ENCODE measurements at regions not wholly inside any gene's neighbourhood (a gene's known extent, or its start where the extent isn't known, plus 50 kb on each side); places are given as distances from the start of the nearest gene placed in this dataset.
"Not testable (repeated sequence)": the region's sequence is repeated elsewhere in the genome, so short reads cannot be mapped to it uniquely, and the experiment has no call there.

DNA sequence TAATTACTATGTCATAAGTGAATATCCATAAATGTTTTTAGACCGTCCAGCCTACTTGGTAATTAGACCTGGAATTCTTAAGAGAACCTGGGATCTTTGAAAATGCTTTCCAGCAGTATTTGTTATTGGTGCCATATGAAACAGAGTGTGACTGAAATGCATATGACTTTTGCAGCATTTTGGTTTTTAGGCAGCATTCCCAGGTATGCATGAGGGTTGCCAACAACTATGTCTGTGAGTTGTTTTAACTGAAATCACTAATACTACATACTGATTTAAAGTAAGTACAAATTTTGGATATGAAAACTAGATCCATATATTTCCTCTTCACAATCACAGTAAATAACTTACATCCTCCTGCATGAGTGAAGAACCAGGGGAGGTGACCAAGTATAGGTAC is 437.7 kb upstream of the FAR2 start:
- TF ChIP-seq, protein P1, sequence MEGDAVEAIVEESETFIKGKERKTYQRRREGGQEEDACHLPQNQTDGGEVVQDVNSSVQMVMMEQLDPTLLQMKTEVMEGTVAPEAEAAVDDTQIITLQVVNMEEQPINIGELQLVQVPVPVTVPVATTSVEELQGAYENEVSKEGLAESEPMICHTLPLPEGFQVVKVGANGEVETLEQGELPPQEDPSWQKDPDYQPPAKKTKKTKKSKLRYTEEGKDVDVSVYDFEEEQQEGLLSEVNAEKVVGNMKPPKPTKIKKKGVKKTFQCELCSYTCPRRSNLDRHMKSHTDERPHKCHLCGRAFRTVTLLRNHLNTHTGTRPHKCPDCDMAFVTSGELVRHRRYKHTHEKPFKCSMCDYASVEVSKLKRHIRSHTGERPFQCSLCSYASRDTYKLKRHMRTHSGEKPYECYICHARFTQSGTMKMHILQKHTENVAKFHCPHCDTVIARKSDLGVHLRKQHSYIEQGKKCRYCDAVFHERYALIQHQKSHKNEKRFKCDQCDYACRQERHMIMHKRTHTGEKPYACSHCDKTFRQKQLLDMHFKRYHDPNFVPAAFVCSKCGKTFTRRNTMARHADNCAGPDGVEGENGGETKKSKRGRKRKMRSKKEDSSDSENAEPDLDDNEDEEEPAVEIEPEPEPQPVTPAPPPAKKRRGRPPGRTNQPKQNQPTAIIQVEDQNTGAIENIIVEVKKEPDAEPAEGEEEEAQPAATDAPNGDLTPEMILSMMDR (IDR thresholded peaks at IDR 0.05; ENCODE audit: low read length, missing control alignments) = no peak
- no peak for DNase-seq (ENCODE audit: low read depth)
- no peak overlapping the region for H3K4me3 ChIP-seq (replicated peaks; ENCODE audit: low read depth, low read length)

DNA sequence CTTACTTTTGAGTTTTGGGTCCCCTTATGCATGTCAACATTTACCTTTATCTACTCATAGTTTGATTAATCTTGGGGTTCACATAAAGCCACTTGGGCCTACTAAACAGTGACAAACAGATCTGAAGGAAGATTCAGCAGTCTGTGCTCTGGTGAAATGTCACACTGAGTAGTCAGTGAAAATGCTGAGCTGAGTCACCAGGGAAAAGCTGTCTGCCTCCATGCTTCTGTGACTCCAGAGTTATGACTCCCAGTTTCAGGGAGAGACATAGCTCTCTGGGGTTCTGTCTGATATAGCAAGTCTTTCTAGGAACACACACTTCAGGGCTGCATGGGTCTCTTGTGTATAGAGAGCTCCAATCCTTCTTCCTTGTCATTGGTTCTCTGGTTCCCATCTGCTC is 406.3 kb upstream of the FAR2 start:
- TF ChIP-seq, protein P1 (IDR thresholded peaks at IDR 0.05; ENCODE audit: low read length, missing control alignments) = no peak
- no peak overlapping the region for H3K4me3 ChIP-seq (replicated peaks; ENCODE audit: low read depth, low read length)
- no peak for DNase-seq (ENCODE audit: low read depth)

DNA sequence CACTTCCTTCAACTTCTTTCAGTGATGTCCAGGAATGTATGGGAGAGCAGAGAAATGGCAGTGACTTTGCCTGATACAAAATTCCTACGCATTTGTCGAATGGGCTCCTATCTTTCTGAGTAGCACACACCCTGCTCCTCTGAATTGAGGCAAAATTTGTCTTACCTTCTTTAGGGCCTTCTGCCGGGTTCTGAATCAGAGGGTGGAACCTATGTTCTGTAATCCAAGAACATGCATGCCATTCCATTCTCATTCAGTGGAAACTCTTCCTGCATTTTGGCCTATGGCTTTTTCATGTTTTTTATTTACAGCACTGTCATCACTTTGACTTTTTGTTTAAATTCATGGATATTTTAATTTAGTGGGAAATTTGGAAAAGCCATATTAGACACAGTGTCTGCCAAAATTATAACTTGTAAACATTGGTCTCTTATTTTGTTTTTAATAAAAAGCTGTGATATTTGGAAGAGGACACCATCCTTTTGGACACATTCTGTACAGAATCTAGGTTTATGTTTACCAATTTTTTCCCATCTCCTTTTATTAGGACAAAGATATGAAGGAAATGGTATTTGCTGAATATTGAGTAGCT is 402.2 kb upstream of the FAR2 start:
- no peak overlapping the region for H3K4me3 ChIP-seq (replicated peaks; ENCODE audit: low read depth, low read length)
- TF ChIP-seq, protein P1 (IDR thresholded peaks at IDR 0.05; ENCODE audit: low read length, missing control alignments) = no peak
- DNase-seq (ENCODE audit: low read depth) = no peak

DNA sequence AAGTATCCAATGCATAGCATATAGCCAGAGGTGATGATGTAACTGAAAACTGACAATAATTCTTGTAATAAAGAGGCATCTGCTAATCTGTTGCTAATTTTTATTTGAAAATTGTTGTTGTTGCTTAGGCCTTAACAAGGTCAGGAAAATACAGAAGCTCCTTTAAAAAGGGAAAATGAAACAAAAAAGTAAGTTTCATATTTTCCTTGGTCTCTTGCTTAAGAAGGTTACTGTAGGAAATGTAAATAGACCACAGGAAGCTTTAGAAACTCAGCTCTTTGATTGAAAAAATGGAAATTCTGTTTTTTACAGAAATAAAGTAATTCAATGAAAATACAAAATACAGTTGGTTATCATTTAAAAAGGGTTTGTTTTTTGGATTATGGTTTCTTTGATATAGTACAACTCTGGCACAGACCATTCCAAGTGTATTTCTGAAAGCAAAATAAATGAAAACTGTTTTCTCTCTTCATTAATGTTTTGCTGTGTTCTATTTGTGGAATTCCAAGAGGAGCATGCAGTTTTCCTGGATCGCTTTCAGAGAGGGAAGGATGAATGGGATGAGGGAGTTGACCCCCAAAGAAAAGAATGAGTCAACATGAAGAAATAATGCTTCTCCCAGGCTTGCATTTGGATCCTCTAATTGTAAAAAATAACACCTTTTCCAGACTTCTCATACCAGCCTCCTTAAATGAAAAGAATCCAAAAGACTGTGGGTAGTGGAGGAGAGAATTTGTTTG is 398.0 kb upstream of the FAR2 start:
- TF ChIP-seq, protein P1 (IDR thresholded peaks at IDR 0.05; ENCODE audit: low read length, missing control alignments) = no peak

DNA sequence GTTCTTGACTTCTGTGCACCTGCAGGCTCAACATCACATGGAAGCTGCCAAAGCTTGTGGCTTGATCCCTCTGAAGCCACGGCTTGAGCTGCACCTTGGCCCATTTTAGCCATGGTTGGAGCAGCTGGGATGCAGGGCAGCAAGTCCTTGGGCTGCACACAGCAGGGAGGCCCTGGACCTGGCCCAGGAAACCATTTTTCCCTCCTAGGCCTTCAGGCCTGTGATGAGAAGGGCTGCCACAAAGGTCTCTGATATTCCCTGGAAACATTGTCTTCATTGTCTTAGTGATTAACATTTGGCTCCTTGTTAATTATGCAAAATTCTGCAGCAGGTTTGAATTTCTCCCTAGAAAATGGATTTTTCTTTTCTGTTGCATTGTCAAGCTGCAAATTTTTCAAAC is 394.1 kb upstream of the FAR2 start:
- H3K4me3 ChIP-seq (replicated peaks; ENCODE audit: low read depth, low read length) = no peak overlapping the region
- TF ChIP-seq, protein P1 (IDR thresholded peaks at IDR 0.05; ENCODE audit: low read length, missing control alignments) = no peak
- DNase-seq (ENCODE audit: low read depth) = no peak

More for the DNA sequence above, 398.0 kb upstream of the FAR2 start:
- no peak for DNase-seq (ENCODE audit: low read depth)
- H3K4me3 ChIP-seq (replicated peaks; ENCODE audit: low read depth, low read length) = no peak overlapping the region

DNA sequence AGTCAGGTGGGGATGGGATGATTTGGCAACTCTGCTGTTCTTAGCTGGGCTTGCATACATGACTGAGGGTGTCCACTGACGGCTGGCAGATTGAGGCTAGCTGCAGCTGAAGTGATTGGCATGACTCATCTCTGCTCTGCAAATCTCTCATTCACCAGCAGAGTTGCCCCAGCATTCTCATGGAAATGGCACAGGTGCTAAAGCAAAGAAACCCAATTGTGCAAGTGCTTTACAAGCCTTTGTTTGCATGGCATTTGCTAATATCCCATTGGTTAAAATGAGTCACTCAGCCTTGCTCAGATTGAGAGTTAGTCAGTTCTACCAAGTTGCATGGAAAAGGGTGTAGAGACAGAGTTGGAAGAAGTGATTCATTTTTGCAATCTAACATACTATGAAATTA is 389.7 kb upstream of the FAR2 start:
- DNase-seq (ENCODE audit: low read depth) = peak; percentile 17
- no peak overlapping the region for H3K4me3 ChIP-seq (replicated peaks; ENCODE audit: low read depth, low read length)
- TF ChIP-seq, protein P1 (IDR thresholded peaks at IDR 0.05; ENCODE audit: low read length, missing control alignments) = no peak

DNA sequence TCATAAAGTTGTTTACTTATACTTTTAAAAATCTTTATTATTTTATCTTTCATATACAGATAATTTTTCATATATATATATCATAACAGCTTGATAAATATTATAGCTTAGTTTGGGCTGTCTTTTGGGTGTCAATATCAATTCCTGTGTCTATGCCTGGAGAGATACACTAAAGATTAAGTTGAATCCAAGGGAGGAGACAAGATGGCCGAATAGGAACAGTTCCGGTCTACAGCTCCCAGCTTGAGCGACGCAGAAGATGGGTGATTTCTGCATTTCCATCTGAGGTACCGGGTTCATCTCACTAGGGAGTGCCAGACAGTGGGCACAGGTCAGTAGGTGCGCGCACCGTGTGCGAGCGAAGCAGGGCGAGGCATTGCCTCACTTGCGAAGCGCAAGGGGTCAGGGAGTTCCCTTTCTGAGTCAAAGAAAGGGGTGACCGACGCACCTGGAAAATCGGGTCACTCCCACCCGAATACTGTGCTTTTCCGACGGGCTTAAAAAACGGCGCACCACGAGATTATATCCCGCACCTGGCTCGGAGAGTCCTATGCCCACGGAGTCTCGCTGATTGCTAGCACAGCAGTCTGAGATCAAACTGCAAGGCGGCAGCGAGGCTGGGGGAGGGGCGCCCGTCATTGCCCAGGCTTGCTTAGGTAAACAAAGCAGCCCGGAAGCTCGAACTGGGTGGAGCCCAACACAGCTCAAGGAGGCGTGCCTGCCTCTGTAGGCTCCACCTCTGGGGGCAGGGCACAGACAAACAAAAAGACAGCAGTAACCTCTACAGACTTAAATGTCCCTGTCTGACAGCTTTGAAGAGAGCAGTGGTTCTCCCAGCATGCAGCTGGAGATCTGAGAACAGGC is 388.8 kb upstream of the FAR2 start:
- DNase-seq (ENCODE audit: low read depth); H3K4me3 ChIP-seq (replicated peaks; ENCODE audit: low read depth, low read length): not testable (repeated sequence)

DNA sequence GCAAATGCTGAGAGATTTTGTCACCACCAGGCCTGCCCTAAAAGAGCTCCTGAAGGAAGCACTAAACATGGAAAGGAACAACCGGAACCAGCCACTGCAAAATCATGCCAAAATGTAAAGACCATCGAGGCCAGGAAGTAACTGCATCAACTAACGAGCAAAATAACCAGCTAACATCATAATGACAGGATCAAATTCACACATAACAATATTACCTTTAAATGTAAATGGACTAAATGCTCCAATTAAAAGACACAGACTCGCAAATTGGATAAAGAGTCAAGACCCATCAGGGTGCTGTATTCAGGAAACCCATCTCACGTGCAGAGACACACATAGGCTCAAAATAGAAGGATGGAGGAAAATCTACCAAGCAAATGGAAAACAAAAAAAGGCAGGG is 387.2 kb upstream of the FAR2 start:
- not testable (repeated sequence) for DNase-seq (ENCODE audit: low read depth); H3K4me3 ChIP-seq (replicated peaks; ENCODE audit: low read depth, low read length)

Measured in fibroblast of pulmonary artery (primary cell).